Osteocyte (in vitro differentiated cells): ENCODE measurements at regions not wholly inside any gene's neighbourhood (a gene's known extent, or its start where the extent isn't known, plus 50 kb on each side); places are given as distances from the start of the nearest gene placed in this dataset.

ENCODE experiments used
- DNase-seq: peaks from one replicate; pipeline ENCODE4 v3.0.0; 2021; ENCODE audit warnings: mixed read lengths; ENCODE audit not compliant: unreplicated experiment; ENCODE audit errors: extremely low spot score
- H3K27ac Mint-ChIP-seq: one replicate; pipeline ENCODE4 v1.8.0; 2021; ENCODE audit warnings: mild to moderate bottlenecking, mixed read lengths; ENCODE audit not compliant: unreplicated experiment
- H3K27me3 Mint-ChIP-seq: one replicate; pipeline ENCODE4 v1.8.0; 2021; ENCODE audit warnings: mixed read lengths; ENCODE audit not compliant: unreplicated experiment
- H3K36me3 Mint-ChIP-seq: one replicate; pipeline ENCODE4 v1.8.0; 2021; ENCODE audit warnings: mixed read lengths; ENCODE audit not compliant: unreplicated experiment
- H3K4me1 Mint-ChIP-seq: one replicate; pipeline ENCODE4 v1.8.0; 2021; ENCODE audit warnings: mixed read lengths; ENCODE audit not compliant: unreplicated experiment
- H3K4me3 Mint-ChIP-seq: one replicate; pipeline ENCODE4 v1.8.0; 2021; ENCODE audit warnings: mild to moderate bottlenecking, moderate library complexity, mixed read lengths; ENCODE audit not compliant: unreplicated experiment
- H3K9me3 Mint-ChIP-seq: one replicate; pipeline ENCODE4 v1.8.0; 2021; ENCODE audit warnings: mixed read lengths; ENCODE audit not compliant: unreplicated experiment
- TF ChIP-seq, protein P1 (sequence below): fragments of 200-600 bp; sonication (generic); IDR thresholded peaks from 2 replicates; pipeline ENCODE4 v1.5.0; 2021; ENCODE audit warnings: antibody characterized with exemption, mild to moderate bottlenecking, moderate library complexity

DNA sequence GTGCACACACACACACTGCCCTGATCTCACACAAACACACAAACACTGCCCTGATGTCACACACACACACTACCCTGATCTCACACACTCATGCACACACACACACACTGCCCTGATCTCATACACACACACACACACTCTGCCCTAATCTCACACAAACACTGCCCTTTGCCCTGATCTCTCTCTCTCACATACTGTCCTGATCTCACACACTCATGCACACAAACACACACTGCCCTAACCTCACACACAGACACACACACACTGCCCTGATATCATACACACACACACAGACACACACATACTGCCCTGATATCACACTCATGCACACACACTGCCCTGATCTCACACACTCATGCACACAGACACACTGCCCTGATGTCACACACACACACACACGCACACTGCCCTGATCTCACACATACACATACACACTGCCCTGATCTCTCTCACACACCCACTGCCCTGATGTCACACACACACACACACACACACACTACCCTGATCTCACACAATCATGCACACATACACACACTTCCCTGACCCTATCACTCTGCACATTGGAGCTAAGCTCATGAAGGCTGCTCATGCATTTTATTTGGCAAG lies 97.6 kb upstream of the DIO3 start:
- Mint-ChIP-seq H3K27ac (no peak overlapping the region), H3K9me3 (no peaks in the 10 kb centered on the region), H3K27me3 (no peaks in the 10 kb centered on the region), H3K4me1 (no peaks in the 10 kb centered on the region), H3K4me3 (no peak overlapping the region), H3K36me3 (no peaks in the 10 kb centered on the region)
- no peak for DNase-seq
- TF ChIP-seq, protein P1, sequence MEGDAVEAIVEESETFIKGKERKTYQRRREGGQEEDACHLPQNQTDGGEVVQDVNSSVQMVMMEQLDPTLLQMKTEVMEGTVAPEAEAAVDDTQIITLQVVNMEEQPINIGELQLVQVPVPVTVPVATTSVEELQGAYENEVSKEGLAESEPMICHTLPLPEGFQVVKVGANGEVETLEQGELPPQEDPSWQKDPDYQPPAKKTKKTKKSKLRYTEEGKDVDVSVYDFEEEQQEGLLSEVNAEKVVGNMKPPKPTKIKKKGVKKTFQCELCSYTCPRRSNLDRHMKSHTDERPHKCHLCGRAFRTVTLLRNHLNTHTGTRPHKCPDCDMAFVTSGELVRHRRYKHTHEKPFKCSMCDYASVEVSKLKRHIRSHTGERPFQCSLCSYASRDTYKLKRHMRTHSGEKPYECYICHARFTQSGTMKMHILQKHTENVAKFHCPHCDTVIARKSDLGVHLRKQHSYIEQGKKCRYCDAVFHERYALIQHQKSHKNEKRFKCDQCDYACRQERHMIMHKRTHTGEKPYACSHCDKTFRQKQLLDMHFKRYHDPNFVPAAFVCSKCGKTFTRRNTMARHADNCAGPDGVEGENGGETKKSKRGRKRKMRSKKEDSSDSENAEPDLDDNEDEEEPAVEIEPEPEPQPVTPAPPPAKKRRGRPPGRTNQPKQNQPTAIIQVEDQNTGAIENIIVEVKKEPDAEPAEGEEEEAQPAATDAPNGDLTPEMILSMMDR = no peak

DNA sequence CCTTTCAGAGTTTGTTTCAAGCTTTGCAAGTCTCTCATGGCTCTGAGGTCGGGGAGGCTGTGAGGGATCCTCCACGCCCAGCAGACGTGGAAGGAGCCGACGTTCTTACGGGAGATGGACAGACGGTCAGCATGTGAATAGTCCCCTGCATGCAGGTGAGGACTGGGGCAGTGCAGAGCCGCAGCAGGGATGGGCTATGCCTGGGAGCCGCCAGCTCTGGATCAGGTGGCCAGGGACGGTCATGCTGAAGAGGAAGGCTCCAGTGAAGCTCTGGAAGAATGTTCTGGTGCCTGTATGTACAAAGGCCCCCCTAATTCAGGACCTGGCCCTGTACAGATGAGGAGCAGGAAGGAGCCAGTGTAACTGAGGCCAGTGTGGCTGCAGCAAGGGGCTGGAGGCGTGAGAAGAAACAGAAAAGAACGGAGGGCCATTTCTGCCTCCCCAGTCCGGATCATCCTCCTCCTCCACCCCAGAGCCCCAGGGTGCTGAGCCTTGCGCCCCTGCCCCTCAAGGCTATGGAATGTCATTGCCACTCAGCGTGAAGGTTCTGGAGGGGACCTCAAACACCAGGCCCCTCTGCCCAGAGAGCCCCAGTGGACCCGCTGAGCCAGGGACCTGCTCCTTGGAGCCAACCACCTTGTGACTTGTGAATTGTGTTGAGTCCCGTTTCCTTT lies 96.8 kb upstream of the DIO3 start:
- H3K27me3 Mint-ChIP-seq = no peaks in the 10 kb centered on the region
- H3K36me3 Mint-ChIP-seq = no peaks in the 10 kb centered on the region
- no peaks in the 10 kb centered on the region for H3K4me1 Mint-ChIP-seq
- no peak overlapping the region for H3K27ac Mint-ChIP-seq
- peak; percentile 78 for DNase-seq
- H3K4me3 Mint-ChIP-seq = no peak overlapping the region
- TF ChIP-seq, protein P1 = no peak
- H3K9me3 Mint-ChIP-seq = no peaks in the 10 kb centered on the region

DNA sequence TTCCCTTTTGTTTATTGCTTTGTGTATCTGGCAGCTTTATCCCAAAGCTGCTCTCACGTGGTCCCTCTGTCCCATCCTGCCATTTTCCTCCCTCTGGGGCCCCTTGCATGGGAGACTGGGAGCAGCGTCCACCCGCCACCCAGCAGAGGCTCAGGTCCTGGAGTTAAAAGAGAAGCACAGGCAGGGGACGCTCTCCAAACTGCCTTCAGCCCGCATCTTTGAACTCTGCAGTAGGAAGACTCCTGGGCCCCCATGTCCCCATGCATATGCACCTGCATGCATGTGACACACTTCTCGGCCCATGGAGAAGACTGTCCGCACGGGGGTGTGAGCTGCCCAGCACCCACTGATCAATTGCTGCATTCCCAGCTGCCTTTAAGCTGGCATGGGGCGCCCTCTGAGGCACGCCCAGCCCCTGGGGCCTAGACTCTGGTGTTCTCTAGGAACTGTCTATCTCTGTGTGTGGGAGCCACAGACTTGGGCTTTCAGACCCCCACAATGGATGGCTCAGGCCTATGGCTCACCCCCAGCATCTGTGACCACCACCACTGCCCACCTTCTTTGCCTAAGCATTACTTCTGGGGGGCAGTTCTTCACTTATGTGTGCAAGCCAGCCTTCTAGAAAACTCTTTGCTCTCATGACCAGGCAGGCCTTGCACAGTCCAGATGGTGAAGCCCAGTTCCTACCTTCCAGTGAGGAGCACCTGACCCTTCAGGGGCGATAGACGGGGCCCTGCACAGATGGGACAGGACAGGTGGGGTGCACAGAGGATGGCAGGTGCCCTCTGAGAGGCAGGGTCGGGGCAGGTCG lies 96.1 kb upstream of the DIO3 start:
- Mint-ChIP-seq H3K4me1 (no peaks in the 10 kb centered on the region), H3K27ac (no peak overlapping the region), H3K4me3 (no peak overlapping the region), H3K36me3 (no peaks in the 10 kb centered on the region), H3K27me3 (no peaks in the 10 kb centered on the region), H3K9me3 (no peaks in the 10 kb centered on the region)
- DNase-seq = peak; percentile 82
- TF ChIP-seq, protein P1 = no peak

DNA sequence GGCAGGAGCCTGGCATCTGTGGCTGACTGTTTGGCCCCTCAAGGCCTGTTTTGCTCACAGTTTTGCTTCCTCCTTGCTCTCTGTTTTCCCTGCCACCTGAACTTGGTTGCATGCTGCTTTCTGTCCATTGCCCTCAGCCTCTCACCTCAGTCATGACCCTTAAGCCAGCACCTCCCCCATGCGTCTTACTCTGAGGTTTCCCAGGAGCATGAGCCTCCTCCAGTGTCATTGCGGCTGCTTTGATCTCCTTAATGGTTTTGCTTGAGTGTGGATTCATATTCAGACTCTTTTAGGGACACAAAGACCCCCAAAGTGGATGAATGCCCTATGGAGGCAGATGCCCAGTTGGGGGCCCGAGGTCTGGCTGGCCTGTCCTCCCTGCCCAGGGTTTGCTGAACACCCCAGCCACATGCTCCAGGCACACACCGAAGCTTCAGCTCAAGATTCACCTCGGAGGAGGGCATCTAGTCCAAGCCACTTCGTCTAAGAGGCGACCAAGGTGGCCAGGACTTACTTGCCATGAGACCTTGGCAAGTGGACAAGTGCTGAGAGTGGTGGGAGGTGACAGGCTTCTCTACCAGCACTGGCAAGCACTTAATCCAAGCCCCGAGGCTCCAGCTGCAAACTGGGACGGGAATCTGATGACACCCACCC lies 95.4 kb upstream of the DIO3 start:
- TF ChIP-seq, protein P1 = no peak
- no peaks in the 10 kb centered on the region for H3K27me3 Mint-ChIP-seq
- H3K4me1 Mint-ChIP-seq = no peaks in the 10 kb centered on the region
- no peaks in the 10 kb centered on the region for H3K9me3 Mint-ChIP-seq
- DNase-seq = peak; percentile 80
- no peak overlapping the region for H3K27ac Mint-ChIP-seq
- no peaks in the 10 kb centered on the region for H3K36me3 Mint-ChIP-seq
- H3K4me3 Mint-ChIP-seq = no peak overlapping the region
